ENCODE measurements at regions not wholly inside any gene's neighbourhood (a gene's known extent, or its start where the extent isn't known, plus 50 kb on each side); places are given as distances from the start of the nearest gene placed in this dataset.

DNA sequence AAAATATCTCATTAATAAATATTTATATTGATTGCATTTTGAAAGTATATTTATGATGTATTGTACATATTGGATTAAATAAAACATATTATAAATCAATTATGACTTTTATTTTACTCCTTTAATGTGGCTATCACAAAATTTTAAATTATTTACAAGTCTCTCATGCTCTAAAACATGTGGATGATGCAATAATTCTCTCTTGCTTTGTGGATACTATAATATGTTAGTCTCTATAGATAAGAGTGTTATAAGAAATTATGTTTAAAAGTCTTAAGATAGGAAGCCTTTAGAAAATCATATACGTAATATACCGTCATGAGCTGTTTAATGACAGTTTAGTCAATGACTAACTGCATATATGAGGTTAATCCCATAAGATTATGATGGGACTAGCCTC, 547.4 kb upstream of the ALCAM start:
- TF ChIP-seq, protein P1, sequence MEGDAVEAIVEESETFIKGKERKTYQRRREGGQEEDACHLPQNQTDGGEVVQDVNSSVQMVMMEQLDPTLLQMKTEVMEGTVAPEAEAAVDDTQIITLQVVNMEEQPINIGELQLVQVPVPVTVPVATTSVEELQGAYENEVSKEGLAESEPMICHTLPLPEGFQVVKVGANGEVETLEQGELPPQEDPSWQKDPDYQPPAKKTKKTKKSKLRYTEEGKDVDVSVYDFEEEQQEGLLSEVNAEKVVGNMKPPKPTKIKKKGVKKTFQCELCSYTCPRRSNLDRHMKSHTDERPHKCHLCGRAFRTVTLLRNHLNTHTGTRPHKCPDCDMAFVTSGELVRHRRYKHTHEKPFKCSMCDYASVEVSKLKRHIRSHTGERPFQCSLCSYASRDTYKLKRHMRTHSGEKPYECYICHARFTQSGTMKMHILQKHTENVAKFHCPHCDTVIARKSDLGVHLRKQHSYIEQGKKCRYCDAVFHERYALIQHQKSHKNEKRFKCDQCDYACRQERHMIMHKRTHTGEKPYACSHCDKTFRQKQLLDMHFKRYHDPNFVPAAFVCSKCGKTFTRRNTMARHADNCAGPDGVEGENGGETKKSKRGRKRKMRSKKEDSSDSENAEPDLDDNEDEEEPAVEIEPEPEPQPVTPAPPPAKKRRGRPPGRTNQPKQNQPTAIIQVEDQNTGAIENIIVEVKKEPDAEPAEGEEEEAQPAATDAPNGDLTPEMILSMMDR (IDR thresholded peaks at IDR 0.05) = no peak
- no peak for TF ChIP-seq POLR2A (IDR thresholded peaks at IDR 0.05)
